NB4 (cell line): ENCODE measurements at regions not wholly inside any gene's neighbourhood (a gene's known extent, or its start where the extent isn't known, plus 50 kb on each side); places are given as distances from the start of the nearest gene placed in this dataset.

Experiments used
- MYC ChIP-seq: IDR thresholded peaks from 2 replicates; pipeline ENCODE4 v1.6.1; 2011; ENCODE audit warnings: low read depth, low read length
- POLR2A ChIP-seq: IDR thresholded peaks from 2 replicates; pipeline ENCODE4 v1.6.1; 2011; ENCODE audit warnings: mild to moderate bottlenecking; ENCODE audit not compliant: insufficient read length; ENCODE audit errors: extremely low read depth
- TF ChIP-seq, protein P1 (sequence below): IDR thresholded peaks from 2 replicates; pipeline ENCODE4 v1.6.1; 2011; ENCODE audit warnings: low read depth, low read length
- TF ChIP-seq, protein P2 (sequence below): IDR thresholded peaks from one replicate; pipeline ENCODE4 v1.5.1; 2012; ENCODE audit warnings: low read depth, low read length

DNA sequence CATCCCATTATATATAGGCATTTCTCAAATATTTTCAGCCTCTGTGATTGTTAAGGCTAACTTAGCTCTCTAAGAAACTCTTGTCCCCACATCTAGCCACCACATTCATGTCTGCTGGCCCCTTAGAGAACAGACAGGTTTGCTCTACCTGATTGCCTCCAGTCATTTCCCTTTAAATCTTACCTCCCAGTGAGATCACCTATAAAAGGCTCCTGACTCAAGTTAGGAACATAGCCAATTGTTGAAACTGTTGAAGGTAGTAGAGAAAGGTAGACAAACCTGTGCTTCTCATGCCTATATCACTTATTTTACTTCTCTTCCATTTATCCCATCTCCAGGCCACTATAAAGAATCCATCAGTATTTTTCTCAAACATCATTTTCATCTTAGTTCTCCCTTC lies 771.4 kb downstream of the DIAPH3 start:
- TF ChIP-seq, protein P1, sequence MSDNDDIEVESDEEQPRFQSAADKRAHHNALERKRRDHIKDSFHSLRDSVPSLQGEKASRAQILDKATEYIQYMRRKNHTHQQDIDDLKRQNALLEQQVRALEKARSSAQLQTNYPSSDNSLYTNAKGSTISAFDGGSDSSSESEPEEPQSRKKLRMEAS = no peak
- TF ChIP-seq, protein P2, sequence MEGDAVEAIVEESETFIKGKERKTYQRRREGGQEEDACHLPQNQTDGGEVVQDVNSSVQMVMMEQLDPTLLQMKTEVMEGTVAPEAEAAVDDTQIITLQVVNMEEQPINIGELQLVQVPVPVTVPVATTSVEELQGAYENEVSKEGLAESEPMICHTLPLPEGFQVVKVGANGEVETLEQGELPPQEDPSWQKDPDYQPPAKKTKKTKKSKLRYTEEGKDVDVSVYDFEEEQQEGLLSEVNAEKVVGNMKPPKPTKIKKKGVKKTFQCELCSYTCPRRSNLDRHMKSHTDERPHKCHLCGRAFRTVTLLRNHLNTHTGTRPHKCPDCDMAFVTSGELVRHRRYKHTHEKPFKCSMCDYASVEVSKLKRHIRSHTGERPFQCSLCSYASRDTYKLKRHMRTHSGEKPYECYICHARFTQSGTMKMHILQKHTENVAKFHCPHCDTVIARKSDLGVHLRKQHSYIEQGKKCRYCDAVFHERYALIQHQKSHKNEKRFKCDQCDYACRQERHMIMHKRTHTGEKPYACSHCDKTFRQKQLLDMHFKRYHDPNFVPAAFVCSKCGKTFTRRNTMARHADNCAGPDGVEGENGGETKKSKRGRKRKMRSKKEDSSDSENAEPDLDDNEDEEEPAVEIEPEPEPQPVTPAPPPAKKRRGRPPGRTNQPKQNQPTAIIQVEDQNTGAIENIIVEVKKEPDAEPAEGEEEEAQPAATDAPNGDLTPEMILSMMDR = no peak
- TF ChIP-seq MYC (no peak), POLR2A (no peak)
